Kidney (tissue), 13 donors: ENCODE measurements at regions not wholly inside any gene's neighbourhood (a gene's known extent, or its start where the extent isn't known, plus 50 kb on each side); places are given as distances from the start of the nearest gene placed in this dataset.

Source experiments
- DNase-seq, 5 donors: peaks; one replicate each; pipeline ENCODE4 v3.0.0-alpha.2; 2013 to 2020
- FAIRE-seq: peaks from 2 replicates; lab custom pipeline; 2012; peaks lifted over from hg19 to GRCh38; lab: Jason Lieb, UNC
- H3K27ac ChIP-seq, 2 donors: one replicate each; pipeline ENCODE4 v1.7.0; 2013; ENCODE audit warnings: low read depth in 2 of 2, low read length in 2 of 2, inconsistent platforms in 1 of 2
- H3K27me3 ChIP-seq: one replicate; pipeline ENCODE4 v1.7.1; 2013; ENCODE audit warnings: low read length, inconsistent platforms; ENCODE audit not compliant: control insufficient read depth, insufficient read depth
- H3K36me3 ChIP-seq, 3 donors: one replicate each; pipeline versions ENCODE4 v1.7.0 to v1.7.1; 2013; ENCODE audit warnings: low read length in 3 of 3, control low read depth in 1 of 3, inconsistent platforms in 1 of 3; ENCODE audit not compliant: insufficient read depth in 3 of 3, control insufficient read depth in 2 of 3
- H3K4me1 ChIP-seq, 3 donors: one replicate each; pipeline versions ENCODE4 v1.7.0 to v1.7.1; 2013; ENCODE audit warnings: low read length in 3 of 3, inconsistent platforms in 1 of 3, low read depth in 1 of 3; ENCODE audit not compliant: control insufficient read depth in 2 of 3, insufficient read depth in 2 of 3
- H3K4me3 ChIP-seq, 3 donors: one replicate each; pipeline versions ENCODE4 v1.7.0 to v1.8.1; 2013; ENCODE audit warnings: low read length in 3 of 3, control low read depth in 1 of 3, inconsistent platforms in 1 of 3
- H3K9ac ChIP-seq, 3 donors: one replicate each; pipeline versions ENCODE4 v1.7.0 to v1.7.1; 2013; ENCODE audit warnings: low read length in 3 of 3, control low read depth in 1 of 3, inconsistent platforms in 1 of 3
- H3K9me3 ChIP-seq, 3 donors: one replicate each; pipeline versions ENCODE4 v1.7.0 to v1.7.1; 2013; ENCODE audit warnings: low read length in 3 of 3, control low read depth in 1 of 3, inconsistent platforms in 1 of 3; ENCODE audit not compliant: control insufficient read depth in 2 of 3, insufficient read depth in 1 of 3
- intact Hi-C: fragments of 100-400 bp; cut with DNase I; formaldehyde crosslinking; loops from one replicate; pipeline ENCODE4 v1.11.1; 2022
- TF ChIP-seq, protein P1 (sequence below): IDR thresholded peaks from 3 replicates; pipeline ENCODE4 v1.5.1; 2012; ENCODE audit warnings: mild to moderate bottlenecking, moderate library complexity, borderline replicate concordance; ENCODE audit not compliant: insufficient read depth; ENCODE audit errors: extremely low read depth
- donor health status: control.
- donor health status: control.
- donor health status: control.
- donor health status: control.
- donor health status: control.
- donor health status: DM: yes; HTN: yes; CAD: no.
- donor health status: Normal renal cell carcinoma (clear cell type).

DNA sequence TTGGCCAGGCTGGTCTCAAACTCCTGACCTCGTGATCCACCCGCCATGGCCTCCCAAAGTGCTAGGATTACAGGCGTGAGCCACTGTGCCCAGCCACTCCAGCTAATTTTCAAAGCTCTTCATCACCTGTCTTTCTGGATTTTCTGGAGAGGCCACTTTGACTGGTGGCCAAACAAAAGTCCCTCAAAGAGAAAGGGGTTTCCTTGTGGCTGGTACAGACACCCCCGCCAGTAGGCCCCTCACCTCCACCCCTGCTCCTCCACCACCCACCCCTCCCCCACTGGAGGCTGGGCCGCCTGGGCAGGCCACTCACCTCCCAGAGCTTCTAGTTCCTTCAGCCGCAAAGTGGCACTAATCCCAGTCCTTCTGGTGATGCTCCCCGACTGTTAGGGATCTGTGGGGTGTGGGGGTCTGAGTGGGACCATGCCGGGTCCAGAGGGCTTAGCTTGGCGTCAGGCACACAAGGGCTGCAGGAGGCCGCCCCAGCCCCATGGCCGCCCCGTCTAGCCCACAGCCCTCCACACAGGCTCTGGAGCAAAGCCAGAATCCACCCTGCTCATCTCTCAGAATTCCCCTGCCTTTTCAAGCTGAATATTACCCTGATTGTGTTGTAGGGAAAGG lies 182.0 kb upstream of the IER5L start:
- H3K36me3 ChIP-seq = no peaks in the 10 kb centered on the region
- TF ChIP-seq, protein P1, sequence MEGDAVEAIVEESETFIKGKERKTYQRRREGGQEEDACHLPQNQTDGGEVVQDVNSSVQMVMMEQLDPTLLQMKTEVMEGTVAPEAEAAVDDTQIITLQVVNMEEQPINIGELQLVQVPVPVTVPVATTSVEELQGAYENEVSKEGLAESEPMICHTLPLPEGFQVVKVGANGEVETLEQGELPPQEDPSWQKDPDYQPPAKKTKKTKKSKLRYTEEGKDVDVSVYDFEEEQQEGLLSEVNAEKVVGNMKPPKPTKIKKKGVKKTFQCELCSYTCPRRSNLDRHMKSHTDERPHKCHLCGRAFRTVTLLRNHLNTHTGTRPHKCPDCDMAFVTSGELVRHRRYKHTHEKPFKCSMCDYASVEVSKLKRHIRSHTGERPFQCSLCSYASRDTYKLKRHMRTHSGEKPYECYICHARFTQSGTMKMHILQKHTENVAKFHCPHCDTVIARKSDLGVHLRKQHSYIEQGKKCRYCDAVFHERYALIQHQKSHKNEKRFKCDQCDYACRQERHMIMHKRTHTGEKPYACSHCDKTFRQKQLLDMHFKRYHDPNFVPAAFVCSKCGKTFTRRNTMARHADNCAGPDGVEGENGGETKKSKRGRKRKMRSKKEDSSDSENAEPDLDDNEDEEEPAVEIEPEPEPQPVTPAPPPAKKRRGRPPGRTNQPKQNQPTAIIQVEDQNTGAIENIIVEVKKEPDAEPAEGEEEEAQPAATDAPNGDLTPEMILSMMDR = no peak
- H3K4me3 ChIP-seq = no peak overlapping the region
- no peak overlapping the region for H3K27ac ChIP-seq
- no peak overlapping the region for H3K9ac ChIP-seq
- no peak for FAIRE-seq
- peaks cover 0 to 5% (median 2%) of the 10 kb centered on the region in 3 donors for H3K4me1 ChIP-seq
- peak in 1 of 5 donors; percentile 49 for DNase-seq
- peaks cover 0 to 10% (median 0%) of the 10 kb centered on the region in 3 donors for H3K9me3 ChIP-seq
- intact Hi-C loops = no loop called here
- H3K27me3 ChIP-seq = no peaks in the 10 kb centered on the region

DNA sequence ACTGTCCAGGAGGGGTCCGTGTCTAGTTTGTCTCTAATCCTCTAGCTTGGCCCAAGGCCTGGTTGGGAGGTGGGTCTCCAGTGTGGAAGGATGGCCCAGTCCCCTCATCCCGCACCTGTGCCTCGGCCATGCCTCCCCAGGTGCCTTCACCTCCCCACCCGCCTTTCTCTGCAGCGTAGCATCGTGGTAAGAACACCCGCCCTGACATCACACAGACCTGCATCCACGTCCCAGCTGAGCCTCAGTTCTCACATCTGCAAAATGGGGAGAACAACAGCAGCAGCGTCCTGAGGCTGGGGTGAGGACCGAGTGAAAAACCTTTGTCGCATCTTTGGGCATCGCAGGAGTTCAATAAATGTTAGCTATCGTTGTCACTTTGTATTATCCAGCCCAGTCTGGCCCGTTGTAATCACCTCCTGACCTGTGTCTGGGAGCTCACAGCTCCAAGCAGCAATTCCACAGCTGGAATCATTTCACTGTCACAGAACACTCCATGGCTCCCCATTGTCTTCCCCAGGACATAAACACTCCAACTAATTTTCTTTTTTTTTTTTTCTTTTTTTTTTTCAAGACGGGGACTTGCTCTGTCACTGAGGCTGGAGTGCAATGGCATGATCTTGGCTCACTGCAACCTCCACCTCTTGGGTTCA lies 181.2 kb upstream of the IER5L start:
- TF ChIP-seq, protein P1 = no peak

DNA sequence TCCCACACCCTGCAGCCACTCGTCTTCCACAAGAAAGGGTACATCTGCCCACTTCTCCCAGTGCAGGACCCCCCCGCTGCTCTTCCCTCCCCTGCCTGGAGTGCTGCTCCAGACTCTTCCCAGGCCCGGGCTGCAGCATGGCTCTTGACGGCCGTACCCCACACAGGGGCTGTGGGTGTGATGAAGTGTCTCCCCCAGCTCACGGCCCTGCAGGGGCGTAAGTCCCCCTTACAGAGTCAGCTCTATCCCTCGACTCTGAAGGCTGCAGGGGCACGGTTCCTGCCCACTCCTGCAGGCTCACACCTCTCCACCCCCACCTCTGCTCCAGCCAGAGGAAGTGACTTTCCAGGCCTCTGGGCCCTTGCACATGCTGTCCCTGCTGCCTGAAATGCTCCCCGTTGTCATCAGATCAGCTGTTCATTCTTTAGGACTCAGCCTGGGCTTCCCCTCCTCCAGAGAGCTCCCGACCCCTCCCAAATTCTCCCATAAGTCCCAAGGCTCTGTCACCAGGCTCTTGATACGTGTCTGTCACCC lies 180.6 kb upstream of the IER5L start:
- no peak overlapping the region for H3K4me3 ChIP-seq
- no peaks in the 10 kb centered on the region for H3K36me3 ChIP-seq
- H3K4me1 ChIP-seq = peaks cover 0 to 5% (median 2%) of the 10 kb centered on the region in 3 donors
- H3K27ac ChIP-seq = no peak overlapping the region
- H3K9ac ChIP-seq = no peak overlapping the region
- TF ChIP-seq, protein P1 = no peak
- intact Hi-C loops = no loop called here
- no peaks in the 10 kb centered on the region for H3K27me3 ChIP-seq
- peaks cover 0 to 11% (median 0%) of the 10 kb centered on the region in 3 donors for H3K9me3 ChIP-seq
- DNase-seq (peak in 1 of 5 donors; percentile 58), FAIRE-seq (no peak)

More for the DNA sequence above, 181.2 kb upstream of the IER5L start:
- H3K36me3 ChIP-seq = no peaks in the 10 kb centered on the region
- peaks cover 0 to 11% (median 0%) of the 10 kb centered on the region in 3 donors for H3K9me3 ChIP-seq
- peak in 1 of 5 donors; percentile 43 for DNase-seq
- no peak for FAIRE-seq
- no peaks in the 10 kb centered on the region for H3K27me3 ChIP-seq
- no peak overlapping the region for H3K27ac ChIP-seq
- H3K4me3 ChIP-seq = no peak overlapping the region
- intact Hi-C loops = no loop called here
- no peak overlapping the region for H3K9ac ChIP-seq
- H3K4me1 ChIP-seq = peaks cover 0 to 5% (median 2%) of the 10 kb centered on the region in 3 donors
